GM21381 (cell line): ENCODE measurements at regions not wholly inside any gene's neighbourhood (a gene's known extent, or its start where the extent isn't known, plus 50 kb on each side); places are given as distances from the start of the nearest gene placed in this dataset.
"Not testable (repeated sequence)": the region's sequence is repeated elsewhere in the genome, so short reads cannot be mapped to it uniquely, and the experiment has no call there.

Experiments
- ATAC-seq: cut with Tn5 transposase; IDR thresholded peaks from one replicate; pipeline ENCODE4 v1.9.1; 2021; ENCODE audit warnings: mild to moderate bottlenecking, moderate library complexity; ENCODE audit not compliant: unreplicated experiment

DNA sequence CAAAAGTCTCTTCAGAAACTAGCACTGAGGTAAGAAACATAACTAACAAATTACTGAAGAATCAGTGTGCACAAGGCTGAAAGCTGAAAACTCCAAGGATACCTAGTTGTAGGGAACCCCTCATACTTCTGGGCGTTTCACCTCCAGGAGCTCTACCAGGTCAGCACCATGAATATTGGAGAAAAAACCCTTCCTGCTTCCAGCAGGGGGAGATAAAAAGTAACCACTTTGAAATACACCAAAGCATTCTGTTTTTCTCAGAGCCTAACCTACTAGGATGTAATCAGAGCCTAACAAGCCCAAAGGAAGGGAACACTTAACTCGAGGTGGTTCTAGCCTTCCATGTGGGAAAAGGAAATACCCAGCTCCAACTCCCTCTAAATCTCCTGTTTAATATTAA is 175.8 kb upstream of the MME start:
- no peak for ATAC-seq

DNA sequence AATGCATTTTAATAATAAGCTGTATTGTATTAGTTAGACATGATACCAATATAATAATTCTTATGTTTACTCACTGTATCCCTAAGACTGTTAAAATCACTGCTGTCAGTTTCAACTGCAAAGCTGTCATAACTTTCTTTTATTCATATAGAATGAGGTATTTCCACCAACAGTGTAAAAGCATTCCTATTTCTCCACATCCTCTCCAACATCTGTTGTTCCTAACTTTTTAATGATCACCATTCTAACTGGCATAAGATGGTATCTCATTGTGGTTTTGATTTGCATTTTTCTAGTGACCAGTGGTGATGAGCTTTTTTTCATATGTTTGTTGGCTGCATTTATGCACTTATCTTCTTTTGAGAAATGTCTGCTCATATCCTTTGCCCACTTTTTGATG is 177.6 kb upstream of the MME start:
- ATAC-seq: not testable (repeated sequence)

DNA sequence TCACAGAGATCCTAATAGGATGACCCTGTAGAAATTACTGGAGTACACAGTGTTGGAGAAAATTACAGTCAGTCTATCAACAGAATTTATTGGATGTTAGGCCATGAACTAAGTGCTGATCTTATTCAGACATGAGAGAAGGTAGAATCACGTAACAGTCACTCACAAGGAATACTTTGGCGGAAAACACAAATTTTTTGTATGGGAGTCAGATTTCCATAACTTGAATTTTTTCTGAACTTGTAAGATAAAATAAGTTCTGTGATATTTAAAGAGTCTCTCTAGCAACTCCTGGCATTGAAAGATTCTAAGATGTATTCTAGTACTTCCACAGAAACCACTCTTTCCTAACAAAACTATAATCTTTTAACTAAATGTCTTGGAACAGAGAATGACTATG is 178.8 kb upstream of the MME start:
- ATAC-seq: no peak

GRCh38 chr3:154900816-154901215 is 179.3 kb upstream of the MME start:
- ATAC-seq: no peak

DNA sequence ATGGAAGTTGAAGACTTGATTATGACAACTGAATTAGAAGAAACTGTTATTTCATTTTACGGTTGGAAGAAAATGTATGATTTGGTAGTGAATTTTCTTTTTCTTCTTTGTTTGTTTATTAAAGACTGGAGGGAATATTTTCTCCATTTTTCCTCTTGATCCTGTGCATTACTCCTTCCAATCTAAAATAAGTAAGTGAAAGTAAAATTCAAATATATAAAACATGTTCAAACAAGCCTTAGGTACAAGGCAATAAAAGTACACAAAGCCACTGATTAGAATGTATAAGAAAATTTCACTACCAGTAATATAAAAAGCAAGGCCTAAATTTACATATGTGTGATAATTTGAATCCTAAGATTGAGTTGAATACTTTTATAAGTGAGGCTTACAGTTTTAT is 181.2 kb upstream of the MME start:
- ATAC-seq: no peak

DNA sequence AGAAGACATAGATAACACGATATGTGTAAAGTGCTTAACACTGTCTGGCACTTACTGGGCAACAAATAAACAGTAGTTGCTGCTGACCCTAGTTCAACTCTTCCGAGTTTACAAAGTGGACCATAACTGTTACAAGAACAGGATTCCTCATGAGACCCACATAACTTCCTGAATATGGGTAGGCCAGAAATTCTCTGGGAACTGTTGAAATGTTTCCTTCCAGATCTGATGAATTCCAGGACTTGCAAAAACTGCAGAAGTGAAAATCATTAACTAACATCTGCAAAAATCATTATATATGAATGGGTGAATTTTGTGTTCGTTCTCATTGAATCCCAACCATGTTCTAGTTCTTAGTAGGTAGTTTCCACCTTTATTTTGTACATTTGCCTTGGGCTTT is 181.7 kb upstream of the MME start:
- ATAC-seq: no peak

GRCh38 chr3:154893813-154894212 is 186.3 kb upstream of the MME start:
- ATAC-seq: no peak

DNA sequence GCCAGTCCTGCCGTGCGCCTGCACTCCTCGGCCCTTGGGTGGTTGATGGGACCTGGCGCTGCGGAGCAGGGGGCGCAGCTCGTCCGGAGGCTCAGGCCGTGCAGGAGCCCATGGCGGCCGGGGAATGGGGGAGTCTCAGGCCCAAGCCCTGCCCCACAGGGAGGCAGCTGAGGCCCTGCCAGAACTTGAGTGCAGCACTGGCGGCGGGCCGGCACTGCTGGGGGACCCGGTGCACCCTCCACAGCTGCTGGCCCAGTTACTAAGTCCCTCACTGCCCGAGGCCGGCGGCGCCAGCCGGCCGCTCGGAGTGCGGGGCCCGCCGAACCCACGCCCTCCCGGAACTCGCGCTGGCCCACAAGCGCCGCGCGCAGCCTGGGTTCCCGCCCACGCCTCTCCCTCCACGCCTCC is 190.9 kb upstream of the MME start:
- ATAC-seq: no peak

GRCh38 chr3:154887869-154888268 is 192.2 kb upstream of the MME start:
- no peak for ATAC-seq

DNA sequence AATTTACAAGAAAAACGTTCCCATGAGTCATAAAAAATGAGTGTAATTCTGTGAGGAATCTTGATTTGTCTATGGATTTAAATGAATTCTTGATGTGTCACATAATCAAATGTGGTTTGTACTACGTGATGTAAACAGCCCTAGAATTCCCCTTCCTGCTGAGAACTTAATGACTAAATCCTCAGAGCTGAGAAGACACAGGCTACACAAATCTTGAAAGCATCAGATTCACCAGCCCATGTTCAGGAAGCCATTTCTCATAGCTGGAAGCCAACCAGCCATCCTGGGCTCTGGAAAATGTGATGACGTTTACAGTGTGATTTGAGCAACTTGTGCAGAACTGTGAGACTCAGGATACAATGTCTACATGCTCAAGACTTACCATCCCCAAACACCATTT is 193.7 kb upstream of the MME start:
- ATAC-seq: no peak

- ATAC-seq: no peak
Observed at GRCh38 chr3:154885418-154885817, 194.7 kb upstream of the MME start.

GRCh38 chr3:154884952-154885351 is 195.2 kb upstream of the MME start:
- no peak for ATAC-seq

GRCh38 chr3:154875142-154875541 is 205.0 kb upstream of the MME start:
- ATAC-seq: no peak

DNA sequence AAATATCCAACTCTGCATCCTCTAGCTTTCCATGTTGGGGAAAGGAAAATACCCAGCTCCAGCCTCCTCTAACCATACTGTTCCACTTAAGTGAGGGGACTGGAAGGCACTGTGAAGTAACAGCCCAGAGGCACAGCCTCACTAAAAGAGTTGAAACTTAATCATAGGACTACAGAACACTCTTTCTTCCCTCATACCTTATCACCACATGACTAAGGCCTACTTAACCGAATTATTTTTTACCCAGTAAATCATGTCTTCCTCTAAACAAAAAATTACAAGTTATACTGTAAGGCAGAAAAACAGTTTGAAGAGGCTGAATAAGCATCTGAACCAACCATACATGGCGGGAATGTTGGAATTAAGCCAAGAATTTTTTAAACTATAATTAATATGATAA is 207.4 kb upstream of the MME start:
- no peak for ATAC-seq

- no peak for ATAC-seq
Observed at GRCh38 chr3:154872074-154872473, 208.0 kb upstream of the MME start.

DNA sequence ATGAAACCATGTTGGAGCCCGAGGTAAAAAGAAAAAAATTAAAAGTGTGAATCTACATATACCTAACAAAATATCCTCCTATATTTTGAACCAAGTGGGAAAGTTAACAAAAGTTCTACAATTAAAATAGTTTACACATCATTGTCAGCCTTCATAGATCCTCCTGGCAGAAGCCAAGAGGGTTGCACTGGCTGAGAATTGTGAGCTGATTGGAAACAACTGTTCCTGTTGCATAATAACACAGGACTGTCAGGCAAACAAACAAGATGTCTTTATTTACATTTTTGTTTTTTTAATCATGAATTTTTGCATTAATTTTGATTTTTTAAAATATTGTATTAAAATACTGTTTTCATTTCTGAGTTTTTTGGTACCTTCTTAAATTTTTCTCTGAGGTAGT is 215.2 kb upstream of the MME start:
- ATAC-seq: no peak

- no peak for ATAC-seq
Observed at GRCh38 chr3:154862265-154862664, 217.9 kb upstream of the MME start.

DNA sequence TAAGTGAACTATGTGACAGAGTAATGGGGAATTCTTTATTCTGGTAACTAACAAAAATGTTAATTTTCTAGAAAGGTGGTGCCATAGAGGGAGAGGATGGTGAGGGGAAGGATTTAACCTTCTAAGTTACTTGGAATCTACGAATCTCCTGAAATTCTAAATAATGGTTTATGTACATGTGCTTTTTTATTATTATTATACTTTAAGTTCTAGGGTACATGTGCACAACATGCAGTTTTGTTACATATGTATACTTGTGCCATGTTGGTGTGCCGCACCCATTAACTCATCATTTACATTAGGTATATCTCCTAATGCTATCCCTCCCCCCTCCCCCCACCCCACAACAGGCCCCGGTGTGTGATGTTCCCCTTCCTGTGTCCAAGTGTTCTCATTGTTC is 227.1 kb upstream of the MME start:
- not testable (repeated sequence) for ATAC-seq

DNA sequence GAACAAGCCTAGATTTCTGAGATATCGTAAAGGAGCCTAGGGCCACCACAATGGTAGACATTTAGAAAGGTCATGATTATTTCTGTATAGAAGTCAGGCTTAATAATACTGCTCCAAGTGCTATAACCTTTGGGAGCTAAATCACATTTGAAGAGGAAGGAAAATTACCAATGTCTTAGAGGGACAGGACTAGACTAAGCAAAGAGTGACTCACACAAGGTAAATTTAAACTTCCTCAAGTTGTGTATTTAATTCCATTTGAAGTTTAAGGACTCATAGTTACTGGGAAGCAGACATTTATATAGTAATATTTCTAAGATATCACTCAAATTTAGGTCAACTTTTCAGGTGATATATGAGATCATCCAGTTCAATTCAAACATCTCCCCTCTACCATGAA is 227.6 kb upstream of the MME start:
- no peak for ATAC-seq

GRCh38 chr3:154851644-154852043 is 228.5 kb upstream of the MME start:
- ATAC-seq: no peak

DNA sequence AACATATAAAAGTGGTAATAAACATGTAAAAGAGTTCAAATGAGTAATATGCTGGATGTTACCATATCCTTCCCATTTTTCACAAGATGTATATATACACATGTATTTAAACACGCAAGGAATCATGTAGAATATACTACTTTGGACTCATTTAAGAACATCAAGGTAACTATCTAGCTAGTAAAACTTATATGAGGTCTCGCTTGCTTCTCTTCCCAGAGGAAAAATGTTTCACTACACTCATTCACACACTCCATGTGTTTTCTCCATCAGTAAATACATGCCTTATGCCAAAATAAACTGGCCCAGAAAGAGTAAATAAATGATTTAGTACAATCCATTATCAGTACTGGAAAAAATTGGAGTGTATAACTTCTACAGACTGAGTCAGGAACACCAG is 229.2 kb upstream of the MME start:
- no peak for ATAC-seq

- ATAC-seq: no peak
Observed at GRCh38 chr3:154849408-154849807, 230.7 kb upstream of the MME start.

DNA sequence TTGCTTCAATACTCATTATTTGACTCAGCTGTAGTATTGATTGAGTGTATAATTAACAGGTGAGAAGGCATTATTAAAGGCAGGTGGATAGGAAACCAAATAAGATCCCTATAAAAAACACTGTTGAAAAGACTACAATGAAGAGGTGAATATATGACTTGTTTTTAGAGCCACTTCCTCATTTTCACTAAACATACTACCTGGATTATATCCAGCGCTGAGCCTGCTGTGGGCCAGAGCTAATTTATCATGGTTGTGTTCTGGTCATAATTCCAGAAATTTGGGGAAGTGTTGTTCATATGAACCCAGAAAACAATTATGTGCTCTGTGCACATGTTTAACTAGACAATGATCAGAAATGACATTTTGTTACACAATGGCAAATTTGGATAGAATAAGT is 235.3 kb upstream of the MME start:
- no peak for ATAC-seq

DNA sequence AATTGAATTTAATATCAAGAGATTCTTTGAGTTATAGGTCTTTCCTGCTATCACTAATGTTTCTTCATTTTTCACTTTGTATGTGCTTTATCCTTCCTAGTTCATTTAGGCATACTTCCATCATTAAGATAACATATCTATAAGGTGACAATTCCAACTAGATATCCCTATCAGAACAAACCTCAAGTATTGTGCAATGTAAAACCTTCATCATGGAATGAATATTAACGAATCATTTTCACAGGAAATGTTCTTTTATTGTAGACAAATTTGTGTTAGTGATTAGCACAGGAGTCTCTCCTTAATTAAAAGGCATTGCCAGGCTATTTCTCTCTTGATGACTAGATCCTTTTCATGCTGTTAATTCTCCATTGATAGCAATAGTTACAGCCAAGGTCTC is 236.5 kb upstream of the MME start:
- no peak for ATAC-seq
